ENCODE measurements at regions not wholly inside any gene's neighbourhood (a gene's known extent, or its start where the extent isn't known, plus 50 kb on each side); places are given as distances from the start of the nearest gene placed in this dataset.

DNA sequence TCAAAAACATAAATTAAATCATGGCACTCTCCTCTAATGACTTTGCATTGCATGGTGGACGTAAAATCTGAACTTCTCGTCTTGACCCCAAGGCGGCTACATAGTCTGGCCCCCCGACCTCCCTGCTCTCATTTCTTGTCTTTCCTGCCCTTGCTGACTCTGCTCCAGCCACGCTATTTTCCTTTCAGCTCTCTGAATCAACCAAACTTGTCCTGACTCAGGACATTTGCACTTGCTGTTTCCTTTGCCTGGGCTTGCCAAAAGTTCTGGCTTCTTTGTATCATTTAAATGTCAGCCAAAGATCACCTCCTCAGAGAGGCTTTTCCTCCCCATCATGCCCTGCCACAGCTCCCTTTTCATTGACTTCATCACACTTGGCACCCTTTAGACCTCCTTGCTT lies 107.7 kb upstream of the NFE2L3 start:
- TF ChIP-seq, protein P1, sequence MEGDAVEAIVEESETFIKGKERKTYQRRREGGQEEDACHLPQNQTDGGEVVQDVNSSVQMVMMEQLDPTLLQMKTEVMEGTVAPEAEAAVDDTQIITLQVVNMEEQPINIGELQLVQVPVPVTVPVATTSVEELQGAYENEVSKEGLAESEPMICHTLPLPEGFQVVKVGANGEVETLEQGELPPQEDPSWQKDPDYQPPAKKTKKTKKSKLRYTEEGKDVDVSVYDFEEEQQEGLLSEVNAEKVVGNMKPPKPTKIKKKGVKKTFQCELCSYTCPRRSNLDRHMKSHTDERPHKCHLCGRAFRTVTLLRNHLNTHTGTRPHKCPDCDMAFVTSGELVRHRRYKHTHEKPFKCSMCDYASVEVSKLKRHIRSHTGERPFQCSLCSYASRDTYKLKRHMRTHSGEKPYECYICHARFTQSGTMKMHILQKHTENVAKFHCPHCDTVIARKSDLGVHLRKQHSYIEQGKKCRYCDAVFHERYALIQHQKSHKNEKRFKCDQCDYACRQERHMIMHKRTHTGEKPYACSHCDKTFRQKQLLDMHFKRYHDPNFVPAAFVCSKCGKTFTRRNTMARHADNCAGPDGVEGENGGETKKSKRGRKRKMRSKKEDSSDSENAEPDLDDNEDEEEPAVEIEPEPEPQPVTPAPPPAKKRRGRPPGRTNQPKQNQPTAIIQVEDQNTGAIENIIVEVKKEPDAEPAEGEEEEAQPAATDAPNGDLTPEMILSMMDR (conservative IDR thresholded peaks at IDR 0.05; ENCODE audit: low read length) = no peak
- TF ChIP-seq EZH2phosphoT487 (IDR thresholded peaks at IDR 0.05; ENCODE audit: borderline replicate concordance, low read depth, low read length) = no peak

Data from OCI-LY7 (cell line).